ENCODE measurements at regions not wholly inside any gene's neighbourhood (a gene's known extent, or its start where the extent isn't known, plus 50 kb on each side); places are given as distances from the start of the nearest gene placed in this dataset.
A peak's percentile ranks its signal among the peaks of the same experiment; 100 is the strongest.

- no peak for TF ChIP-seq CTCF (IDR thresholded peaks at IDR 0.05)
- Histone ChIP-seq H3K36me3 (replicated peaks in 1 of 2; ENCODE audit: control insufficient read depth in 1 of 2, insufficient read depth in 2 of 2, low read length in 2 of 2) (no peaks in the 10 kb centered on the region), H3K27me3 (ENCODE audit: control insufficient read depth in 2 of 2, insufficient read depth in 2 of 2, low read length in 2 of 2) (no peaks in the 10 kb centered on the region), H4K20me1 (ENCODE audit: insufficient read depth, low read length) (no peaks in the 10 kb centered on the region), H3K4me2 (replicated peaks; ENCODE audit: extremely low read depth, low read length, poor library complexity, severe bottlenecking) (no peak overlapping the region), H3K9ac (ENCODE audit: insufficient read depth, low read length, poor library complexity, severe bottlenecking) (peak overlapping the region; percentile 71), H3K9me3 (replicated peaks in 1 of 2; ENCODE audit: control insufficient read depth in 1 of 2, insufficient read depth in 1 of 2, low read length in 2 of 2) (no peaks in the 10 kb centered on the region), H3K27ac (ENCODE audit: low read depth in 1 of 2, low read length in 2 of 2) (peak overlapping the region; percentile 98 to 99), H3K4me3 (replicated peaks in 1 of 3; ENCODE audit: low read depth in 2 of 3, low read length in 3 of 3) (peak overlapping the region in 1 of 3 experiments; percentile 10), H3K79me2 (ENCODE audit: insufficient read depth, low read length) (no peaks in the 10 kb centered on the region), H2AFZ (ENCODE audit: insufficient read depth, low read depth, low read length, poor library complexity, severe bottlenecking) (no peak overlapping the region), H3K4me1 (ENCODE audit: control insufficient read depth in 1 of 2, insufficient read depth in 2 of 2, low read length in 2 of 2) (peaks cover 91 to 92% of the 10 kb centered on the region in 2 donors)
- Mint-ChIP-seq H3K9me3 (peaks cover 0 to 6% (median 0%) of the 10 kb centered on the region in 7 donors), H3K4me3 (peak overlapping the region in 1 of 2 donors; percentile 81), H3K4me1 (peaks cover 89% of the 10 kb centered on the region), H3K27ac (peak overlapping the region; percentile 92 to 100 (median 99)), H3K27me3 (ENCODE audit: low read depth in 3 of 3) (no peaks in the 10 kb centered on the region), H3K36me3 (peaks cover 9 to 12% of the 10 kb centered on the region in 2 donors)
- WGBS (ENCODE audit: insufficient coverage): 97% methylated on average over 2 of the region's 4 CpGs
- intact Hi-C loops (cut with micrococcal nuclease): loop anchor here (5.0 to 10.0 kb wide), 3 partner anchors 169 to 509 kb away; partner anchors contain the start of gene MAFB (in 1 of the 2)
- peak in 2 of 3 donors; percentile 66 to 82 for DNase-seq
These were observed 193.1 kb downstream of the MAFB start for GRCh38 chr20:40495956-40496355.

GRCh38 chr20:40494248-40494647, 194.8 kb downstream of the MAFB start:
- peaks cover 81% of the 10 kb centered on the region for H3K4me1 Mint-ChIP-seq
- Histone ChIP-seq H3K27me3 (ENCODE audit: control insufficient read depth in 2 of 2, insufficient read depth in 2 of 2, low read length in 2 of 2) (no peaks in the 10 kb centered on the region), H3K36me3 (replicated peaks in 1 of 2; ENCODE audit: control insufficient read depth in 1 of 2, insufficient read depth in 2 of 2, low read length in 2 of 2) (no peaks in the 10 kb centered on the region), H3K4me1 (ENCODE audit: control insufficient read depth in 1 of 2, insufficient read depth in 2 of 2, low read length in 2 of 2) (peaks cover 80 to 85% of the 10 kb centered on the region in 2 donors), H3K4me2 (replicated peaks; ENCODE audit: extremely low read depth, low read length, poor library complexity, severe bottlenecking) (peak overlapping the region; percentile 27), H3K27ac (ENCODE audit: low read depth in 1 of 2, low read length in 2 of 2) (peak overlapping the region; percentile 98 to 99), H3K9me3 (replicated peaks in 1 of 2; ENCODE audit: control insufficient read depth in 1 of 2, insufficient read depth in 1 of 2, low read length in 2 of 2) (no peaks in the 10 kb centered on the region), H4K20me1 (ENCODE audit: insufficient read depth, low read length) (no peaks in the 10 kb centered on the region), H3K79me2 (ENCODE audit: insufficient read depth, low read length) (no peaks in the 10 kb centered on the region), H3K4me3 (replicated peaks in 1 of 3; ENCODE audit: low read depth in 2 of 3, low read length in 3 of 3) (peak overlapping the region in 1 of 3 experiments; percentile 14), H3K9ac (ENCODE audit: insufficient read depth, low read length, poor library complexity, severe bottlenecking) (peak overlapping the region; percentile 71), H2AFZ (ENCODE audit: insufficient read depth, low read depth, low read length, poor library complexity, severe bottlenecking) (no peak overlapping the region)
- H3K27me3 Mint-ChIP-seq (ENCODE audit: low read depth in 3 of 3): peaks cover 0 to 3% (median 2%) of the 10 kb centered on the region in 3 donors
- H3K4me3 Mint-ChIP-seq: peak overlapping the region in 1 of 2 donors; percentile 46
- H3K27ac Mint-ChIP-seq: peak overlapping the region; percentile 92 to 100 (median 99)
- no CpG with 5 or more reads among the region's 3 CpGs for WGBS (ENCODE audit: insufficient coverage)
- peaks cover 9 to 12% of the 10 kb centered on the region in 2 donors for H3K36me3 Mint-ChIP-seq
- peaks cover 0 to 6% (median 0%) of the 10 kb centered on the region in 7 donors for H3K9me3 Mint-ChIP-seq
- intact Hi-C loops (cut with micrococcal nuclease): loop anchor here (5.0 to 10.0 kb wide), 4 partner anchors 152 to 511 kb away; partner anchors contain the start of gene MAFB (in 2 of the 2)
- TF ChIP-seq CTCF (IDR thresholded peaks at IDR 0.05): no peak
- peak; percentile 95 to 98 (median 96) for DNase-seq
